ENCODE measurements at regions not wholly inside any gene's neighbourhood (a gene's known extent, or its start where the extent isn't known, plus 50 kb on each side); places are given as distances from the start of the nearest gene placed in this dataset.
"Not testable (repeated sequence)": the region's sequence is repeated elsewhere in the genome, so short reads cannot be mapped to it uniquely, and the experiment has no call there.

DNA sequence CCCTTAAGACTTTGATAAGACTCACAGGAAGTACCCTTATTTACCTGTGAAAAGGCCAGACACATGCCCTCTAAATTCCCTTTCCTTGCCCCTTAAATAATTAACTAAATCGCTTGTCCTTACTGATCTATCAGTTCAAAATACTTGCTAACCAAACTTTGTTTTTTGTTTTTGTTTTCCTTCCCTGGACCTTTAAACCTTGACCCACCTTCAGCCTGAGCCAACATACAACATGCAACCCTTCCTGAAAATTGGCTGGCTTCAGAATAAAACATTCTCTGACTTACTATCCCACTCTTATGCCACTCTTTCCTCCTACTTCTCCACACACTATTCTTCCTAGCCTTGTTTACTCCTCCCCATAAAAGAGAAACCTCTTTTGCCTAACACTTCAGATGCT is 448.1 kb upstream of the TRAM1L1 start:
- in situ Hi-C loops (cut with HindIII; ENCODE audit: low sequenced_read_pairs), result no loop called here

DNA sequence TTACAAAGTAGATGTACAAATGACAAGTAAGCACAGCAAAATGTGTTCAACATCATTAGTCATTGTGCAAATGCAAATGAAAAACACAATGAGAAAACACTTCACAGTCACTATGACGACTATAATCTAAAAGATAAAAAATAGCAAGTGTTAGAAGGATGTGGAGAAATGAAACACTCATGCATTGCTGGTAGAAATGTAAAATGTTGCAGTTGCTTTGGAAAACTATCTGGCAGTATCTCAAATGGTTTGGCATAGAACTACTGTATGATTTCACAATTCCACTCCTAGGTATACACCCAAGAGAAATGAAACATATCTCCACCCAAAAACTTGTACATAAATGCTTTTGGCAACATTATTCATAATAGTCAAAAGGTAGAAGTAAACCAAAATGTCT is 459.7 kb upstream of the TRAM1L1 start:
- in situ Hi-C loops (cut with HindIII; ENCODE audit: low sequenced_read_pairs), result no loop called here

GRCh38 chr4:117549524-117549923 is 464.1 kb upstream of the TRAM1L1 start:
- in situ Hi-C loops (cut with HindIII; ENCODE audit: low sequenced_read_pairs), result no loop called here

DNA sequence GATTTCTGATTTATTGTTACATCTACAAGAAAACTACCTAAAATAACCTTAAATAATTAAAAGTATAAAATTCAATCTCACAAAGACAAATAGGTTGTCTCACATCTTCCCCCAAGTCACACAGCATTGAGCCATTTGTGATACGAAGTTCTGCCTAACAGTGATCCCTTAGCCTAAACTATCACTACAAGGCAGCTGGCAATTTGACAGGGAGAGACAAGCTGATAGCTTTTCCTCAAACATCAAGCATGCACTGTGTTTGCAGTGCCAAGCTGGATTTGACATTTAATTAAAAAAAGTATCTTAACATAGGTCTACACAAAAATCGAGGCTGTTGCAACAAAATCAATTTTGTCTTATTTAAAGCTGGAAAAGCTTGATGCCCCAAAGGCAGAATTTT is 464.7 kb upstream of the TRAM1L1 start:
- in situ Hi-C loops (cut with HindIII; ENCODE audit: low sequenced_read_pairs), result no loop called here

DNA sequence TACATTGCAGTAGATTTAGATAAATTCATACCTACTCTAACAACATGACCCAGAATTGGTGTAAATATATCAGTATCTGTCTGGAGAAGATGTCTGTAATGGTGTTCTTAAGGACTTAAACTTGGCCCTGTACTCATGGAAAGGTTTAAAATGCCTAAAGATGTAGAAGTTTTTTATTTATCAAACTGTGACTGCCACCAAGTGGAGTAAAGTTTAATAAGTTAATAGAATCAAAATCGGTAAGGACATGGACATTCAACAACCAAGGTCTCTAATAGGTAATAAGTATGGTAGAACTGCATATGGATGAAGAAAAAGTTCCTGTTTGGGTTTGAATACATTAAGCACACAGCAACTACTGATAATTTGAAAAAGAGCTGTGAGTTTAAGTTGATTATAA is 474.0 kb upstream of the NDST3 start:
- in situ Hi-C loops (cut with HindIII; ENCODE audit: low sequenced_read_pairs), result no loop called here

- in situ Hi-C loops (cut with HindIII; ENCODE audit: low sequenced_read_pairs), result no loop called here
Observed at GRCh38 chr4:117574085-117574484, 460.2 kb upstream of the NDST3 start.

- in situ Hi-C loops (cut with HindIII; ENCODE audit: low sequenced_read_pairs), result no loop called here
Observed at GRCh38 chr4:117575850-117576249, 458.4 kb upstream of the NDST3 start.

DNA sequence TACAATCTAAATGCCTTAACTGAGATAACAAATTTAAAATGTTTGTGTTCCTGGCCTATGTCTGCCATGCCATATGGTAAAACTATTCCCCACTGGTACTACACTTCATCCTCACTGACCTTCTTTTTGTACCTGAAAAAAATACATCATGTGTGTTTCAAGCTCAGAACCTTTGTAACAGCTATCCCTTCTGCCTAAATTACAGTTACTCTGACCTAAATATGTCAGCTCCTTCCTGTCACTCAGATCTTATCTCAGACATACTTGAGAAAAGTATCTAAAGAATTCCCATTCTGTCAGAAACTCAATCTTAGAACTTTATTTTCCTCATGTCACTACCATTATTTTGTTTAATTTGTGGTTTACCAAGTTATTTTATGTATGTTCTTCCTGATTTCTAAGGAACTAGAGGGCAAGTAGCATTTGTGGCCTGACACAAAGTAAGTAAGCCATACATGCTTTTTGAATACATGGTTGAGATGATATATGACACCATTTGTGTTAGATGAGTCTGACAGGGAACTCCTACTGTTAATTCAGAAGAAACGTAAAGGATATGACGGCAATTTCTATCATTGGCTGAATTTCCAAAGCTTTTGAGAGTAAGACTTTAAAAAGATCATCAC is 456.5 kb upstream of the NDST3 start:
- in situ Hi-C loops (cut with HindIII; ENCODE audit: low sequenced_read_pairs), result no loop called here

GRCh38 chr4:117588771-117589170 is 445.5 kb upstream of the NDST3 start:
- in situ Hi-C loops (cut with HindIII; ENCODE audit: low sequenced_read_pairs), result no loop called here

DNA sequence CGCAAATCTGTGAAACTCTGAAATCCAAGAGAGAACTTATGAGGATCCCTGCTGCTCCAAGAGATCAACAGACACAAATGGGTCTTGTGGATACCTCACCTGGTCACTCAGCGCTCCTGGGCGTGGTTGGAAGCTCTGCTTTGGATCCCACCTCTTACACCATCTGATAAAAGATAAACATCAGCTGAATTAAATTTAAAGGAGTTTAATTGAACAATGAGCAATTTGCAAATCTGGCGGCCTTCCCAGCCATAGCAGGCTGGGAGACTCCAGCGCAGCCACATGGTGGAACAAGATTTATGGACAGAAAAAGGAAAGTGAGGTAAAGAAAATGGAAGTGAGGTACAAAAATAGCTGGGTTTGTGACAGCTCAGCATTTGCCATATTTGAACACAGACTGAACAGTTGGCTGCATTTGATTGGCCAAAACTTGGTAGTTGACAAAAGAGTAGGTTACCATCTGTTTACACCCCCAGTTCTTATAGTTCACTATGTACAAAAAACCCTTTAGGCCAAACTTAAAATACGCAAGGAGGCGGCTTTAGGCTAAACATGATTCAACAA is 437.3 kb upstream of the NDST3 start:
- in situ Hi-C loops (cut with HindIII; ENCODE audit: low sequenced_read_pairs), result no loop called here

DNA sequence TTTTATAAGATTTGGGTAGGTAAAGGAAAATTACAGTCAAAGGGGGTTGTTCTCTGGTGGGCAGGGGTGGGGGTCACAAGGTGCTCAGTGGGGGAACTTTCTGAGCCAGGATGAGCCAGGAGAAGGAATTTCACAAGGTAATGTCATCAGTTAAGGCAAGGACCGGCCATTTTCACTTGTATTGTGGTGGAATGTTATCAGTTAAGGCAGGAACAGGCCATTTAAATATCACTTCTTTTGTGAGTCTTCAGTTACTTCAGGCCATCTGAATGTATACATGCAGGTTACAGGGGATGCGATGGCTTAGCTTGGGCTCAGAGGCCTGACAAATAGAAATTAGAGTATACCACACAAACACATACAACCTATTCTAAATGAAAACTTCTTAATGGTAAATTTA is 434.9 kb upstream of the NDST3 start:
- in situ Hi-C loops (cut with HindIII; ENCODE audit: low sequenced_read_pairs), result not testable (repeated sequence)

- in situ Hi-C loops (cut with HindIII; ENCODE audit: low sequenced_read_pairs), result not testable (repeated sequence)
Observed at GRCh38 chr4:117600936-117601335, 433.4 kb upstream of the NDST3 start.

GRCh38 chr4:117610706-117611308 is 423.5 kb upstream of the NDST3 start:
- in situ Hi-C loops (cut with HindIII; ENCODE audit: low sequenced_read_pairs), result no loop called here

GRCh38 chr4:117621673-117622072 is 412.6 kb upstream of the NDST3 start:
- in situ Hi-C loops (cut with HindIII; ENCODE audit: low sequenced_read_pairs), result no loop called here

DNA sequence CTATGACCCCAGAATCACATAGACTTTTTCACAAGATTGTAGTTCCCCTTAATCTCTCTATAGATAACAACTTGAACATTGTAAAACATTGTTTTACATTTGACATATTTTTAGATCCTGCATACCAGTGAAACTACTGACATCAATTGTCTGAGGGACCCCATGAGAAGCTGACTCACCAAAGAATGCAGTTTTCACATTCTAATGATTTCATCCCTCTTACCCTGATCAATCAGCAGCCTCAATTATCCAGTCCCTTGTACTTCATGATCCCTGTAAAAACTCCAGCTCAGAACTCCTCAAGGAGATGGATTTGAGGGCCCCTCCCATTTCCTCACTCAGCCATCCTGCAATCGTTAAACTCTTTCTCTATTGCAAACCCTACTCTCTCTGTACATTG is 411.0 kb upstream of the NDST3 start:
- in situ Hi-C loops (cut with HindIII; ENCODE audit: low sequenced_read_pairs), result no loop called here

GRCh38 chr4:117626664-117627063 is 407.6 kb upstream of the NDST3 start:
- in situ Hi-C loops (cut with HindIII; ENCODE audit: low sequenced_read_pairs), result no loop called here

DNA sequence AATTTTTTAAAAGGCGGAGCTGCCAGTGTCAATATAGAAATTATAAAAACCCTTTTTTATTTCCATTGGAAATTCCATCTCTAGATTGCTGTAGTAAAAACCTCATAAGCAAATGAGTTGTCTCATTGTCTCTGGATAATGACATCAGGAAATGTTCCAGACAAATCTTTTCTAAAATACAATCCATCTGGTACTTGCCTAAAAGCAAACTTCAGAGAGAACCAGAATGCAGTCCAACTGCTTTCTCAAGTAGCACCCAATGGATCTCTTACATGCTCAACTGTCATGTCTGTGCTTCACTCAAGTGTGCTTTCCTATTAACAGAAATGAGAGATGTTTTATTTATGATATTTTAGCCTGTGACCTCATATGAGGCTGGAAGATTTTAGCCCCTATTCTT is 399.6 kb upstream of the NDST3 start:
- in situ Hi-C loops (cut with HindIII; ENCODE audit: low sequenced_read_pairs), result loop anchor here (5.0 kb wide), 1 partner anchor 42 kb away; no protein-coding TSS in a partner anchor

DNA sequence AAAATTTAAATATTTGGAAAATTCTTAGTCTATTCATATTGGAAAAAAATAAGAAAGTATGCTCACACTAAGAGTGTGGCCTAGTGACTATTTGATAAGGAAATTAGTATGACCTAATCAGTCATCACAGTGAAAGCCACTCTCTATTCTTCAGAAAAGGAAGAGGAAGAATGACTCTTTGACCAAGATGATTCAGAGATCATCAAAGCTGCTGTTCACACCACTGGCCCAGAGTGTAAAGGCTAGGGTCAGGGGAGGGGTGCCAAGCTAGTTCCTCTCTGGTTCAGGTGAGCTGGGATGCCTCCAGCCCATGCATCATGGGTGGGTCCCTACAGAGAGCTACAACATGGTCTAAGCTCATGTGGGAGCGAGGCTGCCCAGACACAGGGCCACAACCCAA is 396.9 kb upstream of the NDST3 start:
- in situ Hi-C loops (cut with HindIII; ENCODE audit: low sequenced_read_pairs), result no loop called here

DNA sequence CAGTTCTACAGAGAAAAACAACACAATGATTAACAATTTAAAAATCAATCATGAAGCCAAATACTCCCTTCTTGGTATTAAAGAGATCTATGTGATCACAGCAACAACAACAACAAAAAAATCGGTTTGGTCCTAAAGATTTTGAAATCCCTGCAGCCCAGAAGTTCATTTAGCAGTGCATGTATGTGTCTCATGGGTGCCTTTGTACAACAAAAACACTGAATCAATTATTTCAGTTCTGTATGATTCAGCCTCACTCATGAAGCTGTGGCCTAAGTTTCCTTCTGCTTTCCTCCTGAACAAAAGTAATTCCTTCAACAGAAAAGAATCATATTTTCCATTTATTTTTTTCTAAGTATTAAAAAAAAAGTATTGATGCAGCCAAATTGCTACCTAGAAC is 393.4 kb upstream of the NDST3 start:
- in situ Hi-C loops (cut with HindIII; ENCODE audit: low sequenced_read_pairs), result no loop called here

- in situ Hi-C loops (cut with HindIII; ENCODE audit: low sequenced_read_pairs), result no loop called here
Observed at GRCh38 chr4:117641519-117641918, 392.8 kb upstream of the NDST3 start.

DNA sequence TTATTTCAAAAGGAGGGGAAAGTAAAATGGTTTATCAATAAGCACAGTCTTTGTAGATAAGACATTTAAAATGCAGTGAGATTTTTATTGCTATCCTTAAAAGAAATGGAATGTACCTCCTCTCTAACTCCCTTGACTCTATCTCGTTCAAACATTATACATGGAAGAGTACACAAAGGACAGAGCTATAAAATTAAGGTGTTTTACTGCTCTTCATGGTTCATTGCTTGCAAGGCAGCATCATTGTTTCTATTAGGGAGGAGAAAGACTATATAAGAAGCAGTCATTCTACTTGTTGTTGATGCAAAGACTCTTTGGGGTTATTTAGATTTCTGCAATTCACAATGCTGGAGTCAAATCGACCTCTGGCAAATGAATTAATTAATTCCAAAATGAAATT is 380.2 kb upstream of the NDST3 start:
- in situ Hi-C loops (cut with HindIII; ENCODE audit: low sequenced_read_pairs), result no loop called here

DNA sequence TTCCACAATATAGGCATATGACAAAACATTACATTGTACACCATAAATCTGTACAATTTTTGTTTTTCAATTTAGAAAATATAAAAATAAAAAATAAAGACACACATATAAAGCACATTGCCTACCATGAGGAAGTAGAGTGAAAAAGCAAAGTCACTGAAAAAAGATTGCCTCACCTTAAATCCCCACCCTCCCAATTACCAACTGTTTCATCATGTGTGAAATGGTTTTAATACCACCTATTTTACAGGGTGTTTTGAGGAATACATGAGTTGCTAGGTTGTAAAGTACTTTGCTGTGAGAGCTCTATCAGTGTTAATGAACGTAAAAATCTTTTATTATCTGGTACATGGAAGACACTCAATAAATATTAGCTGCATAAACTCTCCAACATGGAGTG is 373.6 kb upstream of the NDST3 start:
- in situ Hi-C loops (cut with HindIII; ENCODE audit: low sequenced_read_pairs), result no loop called here

Measured in DLD1 (cell line).